ENCODE measurements at regions not wholly inside any gene's neighbourhood (a gene's known extent, or its start where the extent isn't known, plus 50 kb on each side); places are given as distances from the start of the nearest gene placed in this dataset.

DNA sequence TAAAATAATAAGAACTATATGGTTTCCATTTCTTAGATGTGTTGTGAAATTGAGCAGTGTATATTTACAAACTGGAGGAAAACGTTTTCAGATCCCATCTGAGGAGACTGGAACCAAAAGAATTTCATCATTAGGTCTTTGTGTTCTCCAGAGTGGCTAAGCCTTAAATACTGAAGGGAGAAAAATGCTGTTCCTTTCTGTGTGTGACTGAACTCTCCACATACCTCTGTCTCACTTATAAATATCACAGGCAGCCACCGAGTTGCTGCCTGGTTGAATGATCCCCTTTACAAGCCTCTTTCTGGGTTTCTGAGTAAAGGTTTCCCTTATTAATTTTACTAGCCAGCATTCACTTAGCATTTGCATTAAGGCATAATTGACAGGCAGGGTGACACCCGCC is 913.9 kb upstream of the NR2F2 start:
- DNase-seq: no peak

DNA sequence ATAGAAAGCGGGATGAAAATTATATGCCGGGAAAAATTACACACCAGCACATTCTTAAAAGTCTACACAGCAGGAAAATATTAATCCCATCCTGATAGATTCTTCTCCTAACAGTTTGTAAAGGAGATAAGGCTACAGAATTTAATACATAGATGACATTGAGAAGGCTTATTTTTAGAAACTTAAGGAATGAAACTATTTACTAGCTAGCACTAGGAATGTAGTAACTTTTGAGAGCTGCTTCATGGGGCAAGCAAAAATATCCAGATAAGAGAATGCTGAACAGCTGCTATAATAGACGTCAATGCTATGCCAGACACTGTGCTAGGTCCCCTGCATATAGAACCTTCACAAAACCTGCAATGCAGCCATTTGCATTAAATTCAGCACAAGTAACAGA is 912.7 kb upstream of the NR2F2 start:
- no peak for DNase-seq

DNA sequence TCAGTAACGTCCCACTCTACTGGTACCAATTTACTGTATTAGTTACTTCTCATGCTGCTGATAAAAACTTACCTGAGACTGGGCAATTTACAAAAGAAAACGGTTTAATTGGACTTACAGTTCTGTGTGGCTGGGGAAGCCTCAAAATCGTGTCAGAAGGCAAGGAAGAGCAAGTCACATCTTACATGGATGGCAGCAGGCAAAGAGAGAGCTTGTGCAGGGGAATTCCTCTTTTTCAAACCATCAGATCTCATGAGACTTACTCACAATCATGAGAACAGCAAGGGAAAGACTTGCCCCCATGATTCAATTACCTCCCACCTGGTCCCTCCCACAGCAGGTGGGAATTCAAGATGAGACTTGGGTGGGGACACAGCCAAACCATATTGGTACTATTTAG is 908.2 kb upstream of the NR2F2 start:
- DNase-seq: no peak

DNA sequence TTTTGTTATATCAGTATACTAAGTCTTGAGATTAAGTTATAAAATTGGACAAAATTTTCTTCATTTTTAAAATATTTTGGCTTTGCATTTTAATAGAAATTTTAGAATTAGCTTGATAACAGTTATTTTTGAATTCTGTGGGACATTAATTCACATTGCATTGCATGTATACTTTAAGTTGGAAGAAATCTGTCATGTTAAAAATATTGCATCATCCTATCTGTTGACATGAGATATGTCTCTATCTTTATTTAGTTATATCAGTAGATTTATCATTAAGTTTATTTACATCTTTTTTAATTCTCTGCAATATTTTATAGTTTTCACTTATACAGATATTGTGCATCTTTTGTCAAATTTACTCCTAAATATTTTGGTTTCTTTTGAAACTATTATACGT is 904.6 kb upstream of the NR2F2 start:
- no peak for DNase-seq

DNA sequence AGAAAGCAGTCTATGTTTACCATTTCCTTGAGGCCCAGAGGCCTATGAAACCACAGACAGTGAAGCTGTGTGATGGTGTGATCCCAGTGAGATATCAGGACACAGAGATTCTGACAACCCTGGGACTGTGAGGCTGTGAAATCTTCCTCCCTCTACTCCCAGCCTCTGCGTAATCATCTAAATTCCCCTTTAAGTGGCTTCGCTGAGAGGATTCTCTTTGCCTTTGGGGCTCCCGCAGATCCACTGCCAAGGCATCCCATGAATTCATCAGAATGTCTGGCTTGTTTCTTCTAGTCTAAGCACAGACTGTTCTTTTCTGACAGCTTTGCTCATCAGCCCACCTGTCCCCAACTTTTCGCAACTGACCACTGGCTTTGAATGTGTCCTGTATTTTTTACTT is 901.2 kb upstream of the NR2F2 start:
- DNase-seq: no peak

DNA sequence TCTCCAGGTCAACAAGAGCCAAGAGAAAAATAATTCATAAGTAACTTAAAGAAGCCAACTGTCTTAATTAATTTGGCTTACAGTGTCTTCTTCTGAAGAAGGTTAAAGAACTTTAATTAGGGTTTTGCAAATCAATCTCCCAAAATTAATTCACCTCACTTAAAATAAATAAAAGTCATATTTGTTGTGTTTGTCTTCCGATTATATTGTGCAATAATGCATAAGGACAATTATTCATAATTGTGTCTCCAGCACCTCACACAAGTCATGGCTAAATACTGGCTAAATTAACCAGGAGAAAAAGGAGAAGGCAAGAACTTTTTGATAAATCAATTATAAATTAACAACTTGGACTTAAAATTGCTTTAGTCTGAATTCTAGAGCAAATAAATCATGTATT is 899.0 kb upstream of the NR2F2 start:
- no peak for DNase-seq

DNA sequence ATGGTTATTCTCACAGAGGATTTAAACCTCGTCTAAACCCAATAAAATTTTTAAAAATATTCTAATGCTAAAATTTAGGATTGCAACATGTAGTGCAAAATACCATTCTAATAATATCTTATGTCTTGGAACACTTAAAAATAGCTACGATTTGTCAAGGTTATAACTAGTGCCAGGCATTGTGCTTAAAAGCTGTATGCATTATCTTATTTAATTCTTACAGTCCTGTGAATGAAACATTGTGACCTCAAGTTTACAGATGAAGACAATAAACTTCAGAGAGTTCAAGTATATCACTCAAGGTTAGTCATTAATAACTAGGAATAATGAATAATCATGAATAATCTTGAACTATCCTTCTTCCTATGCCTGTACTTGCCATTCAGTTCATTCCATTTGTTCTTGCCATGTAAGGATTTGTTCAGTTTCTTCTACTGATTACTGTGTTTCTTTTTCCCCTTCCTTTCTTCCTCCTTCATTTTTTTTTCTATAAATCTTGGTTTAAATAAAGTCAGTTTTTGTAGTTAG is 897.6 kb upstream of the NR2F2 start:
- DNase-seq: no peak

DNA sequence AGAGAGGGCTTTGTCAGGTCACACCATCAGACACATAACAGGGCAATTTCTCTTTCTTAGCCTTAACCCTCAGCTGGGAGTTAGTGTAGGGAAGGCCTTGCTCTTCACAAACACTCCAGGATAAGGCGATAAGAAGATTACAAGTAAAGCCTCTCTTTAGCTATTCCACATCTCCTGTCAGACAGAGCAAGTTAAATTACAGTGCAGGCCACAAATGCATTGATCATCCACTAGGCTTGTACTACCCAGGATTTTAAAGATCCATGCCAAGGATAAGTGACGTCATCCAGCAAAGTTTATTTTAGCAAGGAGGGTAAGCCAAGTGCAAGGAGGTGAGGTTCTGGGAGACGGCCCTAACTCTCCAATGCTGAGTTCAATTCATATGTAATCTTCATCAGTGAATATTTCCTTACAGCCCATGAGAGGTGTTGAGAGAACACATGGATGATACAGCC is 890.6 kb upstream of the NR2F2 start:
- DNase-seq: no peak

DNA sequence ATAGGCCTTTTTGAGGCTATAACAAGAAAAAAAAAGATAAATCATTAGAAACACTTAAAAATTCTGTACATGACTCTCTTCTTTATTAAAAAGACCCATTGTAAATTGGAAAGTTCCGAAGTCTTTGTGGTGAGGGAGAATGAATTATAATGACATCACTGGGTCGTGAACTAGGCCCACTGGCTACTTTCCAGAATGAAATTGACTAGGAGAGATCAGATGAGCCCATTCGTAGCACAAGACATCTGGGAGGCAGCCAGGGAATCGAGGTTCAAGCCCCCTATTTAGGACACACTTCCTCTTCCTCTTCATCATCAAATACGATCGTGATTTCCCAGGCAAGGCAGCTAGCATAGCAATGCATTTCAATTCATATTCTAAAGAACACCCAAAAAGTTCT is 889.8 kb upstream of the NR2F2 start:
- no peak for DNase-seq

DNA sequence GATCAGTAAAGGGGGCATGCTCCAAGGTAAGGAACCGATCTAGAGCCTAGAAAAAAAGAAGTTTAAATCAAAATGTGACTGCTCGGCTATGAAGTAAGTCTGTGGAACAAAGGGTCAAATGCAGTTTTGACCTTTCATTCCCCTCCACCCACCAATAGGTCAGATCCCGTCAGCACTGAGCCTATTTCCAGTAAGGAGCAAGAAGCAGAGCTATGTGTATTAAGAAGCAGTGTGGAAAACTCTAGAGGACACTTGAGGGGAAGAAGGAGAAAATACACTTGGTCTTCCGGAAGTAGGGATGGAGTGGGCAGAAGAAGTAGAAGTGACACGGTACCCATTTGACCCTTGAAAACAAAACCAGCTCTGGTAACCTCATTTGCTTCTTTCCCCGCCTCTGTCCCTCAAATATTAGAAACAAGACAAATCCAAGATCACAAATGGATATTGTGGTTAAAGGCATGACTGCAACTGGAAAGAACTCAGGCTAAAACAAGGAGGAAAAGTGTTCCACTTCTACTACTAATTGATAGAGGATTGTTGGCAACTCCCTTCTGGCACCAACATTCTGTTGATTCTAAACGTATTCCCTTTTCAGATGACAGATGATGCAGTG is 888.3 kb upstream of the NR2F2 start:
- no peak for DNase-seq

DNA sequence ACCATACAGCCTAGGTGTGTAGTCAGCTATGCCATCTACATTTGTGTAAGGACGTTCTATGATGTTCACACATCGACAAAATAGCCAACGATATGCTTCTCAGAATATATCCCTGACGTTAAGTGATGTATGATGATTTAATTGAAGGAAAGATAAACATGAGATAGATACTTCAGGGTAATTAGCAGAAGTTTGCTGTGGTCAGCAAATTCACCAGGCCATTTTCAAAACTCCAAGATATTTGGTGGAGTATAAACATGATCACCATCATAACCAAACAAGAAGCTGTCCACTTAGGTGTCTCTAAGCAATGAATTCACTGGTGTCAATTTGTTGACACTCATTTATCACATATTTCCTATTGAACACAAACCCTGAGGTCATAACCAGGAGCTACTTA is 885.6 kb upstream of the NR2F2 start:
- no peak for DNase-seq

DNA sequence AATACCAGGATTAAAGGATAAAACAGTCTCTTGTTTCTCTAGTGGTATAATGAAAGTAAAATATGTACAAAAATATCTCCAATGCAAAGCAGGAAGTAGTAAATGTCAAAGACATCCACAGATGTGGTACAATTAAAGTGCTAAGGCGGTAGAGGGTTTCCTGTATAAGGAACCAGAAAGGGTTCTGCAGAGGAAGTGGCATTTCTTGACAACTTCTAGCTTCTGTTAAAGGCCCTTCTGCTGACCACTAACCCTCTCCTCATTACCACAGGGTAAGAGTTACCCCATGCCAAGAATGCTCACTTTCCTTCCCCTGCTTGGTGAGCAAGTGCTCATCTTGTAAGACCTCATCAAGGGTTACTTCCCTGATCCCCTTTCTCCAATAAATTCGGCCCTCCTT is 883.6 kb upstream of the NR2F2 start:
- DNase-seq: no peak

DNA sequence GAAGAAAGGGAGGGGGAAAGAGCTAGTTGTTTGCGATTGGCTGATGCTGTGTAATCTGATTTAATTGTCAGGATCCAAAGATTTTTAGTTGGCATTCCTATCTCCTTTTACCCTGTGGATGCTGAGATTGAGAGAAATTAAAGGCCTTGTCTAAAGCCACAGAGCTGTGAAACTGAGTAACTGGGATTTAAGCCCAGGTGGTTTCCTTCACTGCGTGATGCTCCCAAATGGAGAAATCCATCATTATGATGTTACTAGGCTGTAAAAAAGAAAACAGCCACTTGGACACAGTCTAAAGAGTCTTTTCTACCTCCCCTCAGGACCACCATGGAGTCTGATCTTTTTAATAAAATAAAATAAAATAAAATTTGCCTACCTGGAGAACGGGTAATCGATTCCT is 883.0 kb upstream of the NR2F2 start:
- no peak for DNase-seq

DNA sequence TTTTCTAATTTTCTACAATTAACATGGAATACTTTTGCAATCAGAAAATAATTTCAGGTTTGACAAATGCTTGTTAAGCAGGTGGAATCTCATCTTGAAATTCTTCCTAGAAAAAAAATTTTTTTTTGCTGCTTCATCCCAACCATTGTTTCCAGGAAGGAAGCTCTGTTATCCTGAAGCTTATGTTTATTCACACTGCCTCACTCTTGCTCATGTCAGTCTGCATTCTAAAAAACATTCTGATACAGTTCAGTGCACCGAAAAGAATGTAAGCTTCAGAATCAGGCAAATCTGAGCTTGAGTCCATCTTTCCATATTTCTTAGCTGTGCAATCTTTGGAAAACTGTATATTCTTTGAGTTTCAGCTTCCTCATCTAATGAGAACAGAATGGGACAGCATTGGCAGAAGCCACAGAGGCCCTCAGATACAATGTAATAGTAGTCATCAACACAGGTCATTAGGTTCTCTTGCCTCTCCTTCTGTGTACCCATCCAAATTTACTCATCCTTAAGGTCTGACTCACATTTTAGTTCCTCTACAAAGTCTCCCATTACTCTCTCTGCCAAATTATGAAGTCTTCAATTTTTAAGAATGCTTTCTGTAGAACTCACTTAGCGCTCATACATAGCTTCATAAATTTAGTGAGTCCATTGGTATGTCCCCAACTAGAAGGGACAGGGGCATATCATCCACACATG is 881.8 kb upstream of the NR2F2 start:
- DNase-seq: no peak

DNA sequence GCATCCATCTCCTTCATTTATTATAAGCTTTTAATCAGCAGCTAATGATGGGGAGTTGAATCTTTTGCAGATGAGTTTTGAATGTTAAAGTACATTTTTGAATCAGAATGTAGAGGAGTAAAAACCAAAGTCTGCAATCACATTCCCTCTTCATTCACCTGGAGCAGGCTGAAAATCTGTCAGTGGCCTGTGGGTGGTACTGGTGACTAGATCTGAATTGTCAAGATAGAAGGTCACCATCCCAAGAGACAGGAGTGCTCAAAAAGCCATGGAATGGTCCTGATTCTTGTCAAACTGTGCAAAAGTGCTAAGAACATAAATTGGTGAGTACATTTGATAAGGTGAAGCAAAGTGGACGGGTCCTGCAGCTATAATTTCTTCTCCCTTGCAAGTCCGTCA is 881.3 kb upstream of the NR2F2 start:
- no peak for DNase-seq

DNA sequence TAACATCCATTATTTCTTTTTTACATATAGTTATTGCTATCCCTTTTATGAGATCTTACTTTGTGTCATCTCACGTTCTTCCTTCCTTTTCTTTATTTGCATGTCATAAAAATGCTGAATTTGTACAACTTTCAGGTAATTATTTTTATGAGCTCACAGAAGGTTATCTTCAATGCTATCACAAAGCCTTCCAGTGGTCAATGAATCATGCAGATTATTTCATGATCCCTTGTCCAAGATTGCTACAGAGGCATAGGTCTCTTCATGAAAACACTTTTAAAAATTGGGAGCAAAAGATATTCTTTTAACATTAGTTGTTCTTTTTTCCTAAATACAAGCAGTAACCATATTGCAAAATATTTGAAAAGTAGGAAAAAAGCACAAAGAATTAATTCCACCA is 880.1 kb upstream of the NR2F2 start:
- DNase-seq: no peak

DNA sequence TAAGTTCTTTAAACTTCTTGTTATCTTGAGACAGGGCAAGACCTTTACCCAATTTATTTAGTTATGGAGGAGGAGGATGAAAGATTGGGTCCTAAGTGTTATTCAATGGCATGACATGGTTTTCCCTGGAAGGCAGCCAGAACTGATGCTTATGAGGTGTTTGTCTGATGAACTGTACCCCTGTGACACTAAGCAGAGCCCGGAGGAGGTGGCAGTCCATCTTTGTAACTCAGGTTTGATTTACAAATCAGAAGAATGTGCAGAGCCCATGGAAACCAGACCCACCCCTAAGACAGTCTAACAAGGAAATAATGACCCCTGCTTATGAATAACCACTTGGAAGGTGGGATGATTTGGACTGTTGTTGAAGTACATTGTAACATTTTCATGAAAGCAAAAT is 878.6 kb upstream of the NR2F2 start:
- DNase-seq: no peak

DNA sequence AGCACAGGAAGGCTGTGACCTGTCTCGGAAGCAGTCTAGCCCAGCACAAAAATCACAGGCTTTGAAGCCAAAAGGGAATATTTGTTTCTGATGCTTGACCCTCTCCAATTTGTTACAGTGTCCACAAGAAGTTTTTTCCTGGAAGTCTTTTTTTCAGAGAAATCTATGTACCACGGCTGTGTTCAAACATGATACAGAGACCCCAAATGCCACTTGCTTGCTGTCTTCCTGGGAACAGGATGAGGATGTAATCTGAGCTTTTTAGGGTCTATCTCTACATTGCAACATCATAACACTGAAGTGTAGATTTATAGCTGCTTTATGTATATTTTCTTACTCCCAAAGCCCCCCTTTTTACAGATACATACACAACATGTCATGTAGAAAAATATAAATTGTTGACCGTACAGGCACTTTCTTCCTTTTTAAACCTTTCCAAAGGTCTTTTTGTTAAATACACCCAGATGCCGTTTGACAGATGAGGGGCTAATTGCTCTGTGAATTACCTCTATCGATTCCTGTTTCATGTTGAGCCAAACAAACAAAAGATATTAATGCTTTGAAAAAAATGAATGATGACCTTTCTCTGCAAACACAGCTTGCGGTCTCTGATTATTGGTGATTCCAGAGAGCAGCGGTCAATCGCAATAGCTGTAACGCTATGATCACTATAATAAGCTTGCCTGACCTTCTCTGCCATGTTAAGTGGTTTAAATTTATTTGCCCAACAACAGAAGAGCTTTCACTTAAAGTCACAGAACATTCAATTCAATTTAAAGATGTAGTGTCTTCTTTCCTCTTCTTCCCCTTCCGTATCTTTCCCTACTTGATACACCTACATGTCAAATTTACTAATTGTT is 875.9 kb upstream of the NR2F2 start:
- peak; percentile 53 for DNase-seq

DNA sequence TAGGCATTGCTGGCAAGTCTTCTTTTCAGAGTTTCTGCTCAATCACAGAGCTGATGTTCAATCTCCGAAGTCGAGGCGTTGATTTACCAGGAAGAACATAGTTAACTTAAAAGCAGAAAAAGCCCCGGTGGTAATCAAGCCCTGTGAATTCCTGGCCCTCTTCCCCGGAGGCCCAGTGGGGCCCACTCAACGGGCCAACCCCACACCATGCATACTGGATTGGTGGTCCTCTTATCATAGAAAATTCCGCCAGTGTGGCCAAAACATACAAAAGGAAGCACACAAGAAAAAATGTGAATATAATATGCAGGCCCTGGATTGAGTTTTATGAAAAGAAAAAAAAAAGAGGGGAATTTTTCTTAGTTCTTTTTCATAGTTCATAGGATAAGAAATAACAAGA is 873.0 kb upstream of the NR2F2 start:
- DNase-seq: no peak

DNA sequence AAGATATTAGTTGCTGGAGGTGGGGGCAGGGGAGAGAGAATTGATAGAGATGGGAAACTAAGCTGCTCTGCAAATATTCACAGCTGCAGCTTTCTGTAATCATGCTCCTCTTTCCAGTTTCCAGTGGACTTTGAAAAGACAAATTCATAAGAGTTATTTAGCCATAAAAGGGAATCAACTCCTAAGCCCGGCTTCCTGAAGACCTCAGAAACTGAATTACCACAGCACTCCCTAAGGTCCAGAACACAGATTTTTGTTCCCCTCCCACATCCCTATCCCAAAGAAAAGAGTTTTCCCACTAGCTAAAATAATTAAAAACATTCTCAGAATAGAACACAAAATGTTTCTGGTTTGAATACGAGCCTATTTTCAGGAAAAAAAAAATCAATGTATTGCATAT is 871.8 kb upstream of the NR2F2 start:
- DNase-seq: no peak

DNA sequence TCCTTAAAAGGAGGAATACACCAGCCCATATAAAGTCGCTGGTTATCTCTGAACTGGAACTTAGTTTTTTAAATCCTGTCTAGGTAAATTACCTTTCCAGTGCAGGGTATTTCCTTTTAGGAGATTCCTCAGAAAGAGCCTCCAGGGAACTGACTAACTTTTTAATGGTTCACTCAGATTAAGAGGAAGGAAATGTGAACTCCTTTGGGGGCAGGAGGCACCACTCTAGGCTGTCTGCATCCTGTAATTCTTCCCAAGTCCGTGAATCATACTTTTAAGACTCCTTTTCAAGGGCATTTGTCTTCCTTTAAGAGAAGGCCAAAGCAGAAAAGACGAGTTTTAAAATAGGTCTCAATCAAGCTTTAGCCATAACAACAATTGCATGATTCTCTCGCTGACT is 871.2 kb upstream of the NR2F2 start:
- DNase-seq: no peak

DNA sequence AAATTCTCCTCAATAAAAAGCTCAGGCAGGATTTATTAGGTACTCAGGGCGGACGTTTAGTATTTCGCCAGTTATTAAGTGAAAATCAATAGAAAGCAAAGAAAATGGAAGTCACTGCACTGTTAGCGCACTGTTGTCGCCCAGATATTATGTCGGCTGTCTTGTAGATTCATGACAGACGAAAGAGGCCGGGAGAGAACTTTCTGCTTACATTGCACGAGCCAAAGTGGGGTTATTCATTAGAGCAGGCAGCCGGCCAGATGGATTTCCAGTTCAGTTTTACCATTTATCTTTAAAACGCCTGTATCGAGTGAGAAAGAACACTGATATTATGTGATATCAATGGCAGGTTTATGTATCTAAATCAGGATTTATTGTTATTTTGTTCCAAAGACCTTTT is 866.0 kb upstream of the NR2F2 start:
- no peak for DNase-seq

DNA sequence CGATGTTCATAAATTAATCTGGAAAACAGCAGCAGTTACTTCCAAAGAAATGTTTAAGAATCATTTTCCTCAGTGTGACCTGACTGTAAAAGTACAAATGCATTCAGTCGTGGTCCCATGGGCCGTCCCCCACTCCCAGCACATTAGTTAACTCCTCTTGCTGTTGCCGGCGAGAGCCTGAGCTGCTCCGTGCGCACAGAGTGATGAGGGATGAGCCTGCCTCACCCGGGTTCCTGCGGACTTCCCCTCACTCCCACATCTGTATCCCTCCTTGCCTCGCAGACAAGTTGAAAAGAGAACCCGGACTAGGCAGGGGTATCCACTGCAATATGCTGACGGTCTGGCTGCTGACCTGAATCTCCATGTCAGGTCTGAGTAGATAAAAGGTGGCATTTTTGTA is 861.7 kb upstream of the NR2F2 start:
- DNase-seq: no peak

DNA sequence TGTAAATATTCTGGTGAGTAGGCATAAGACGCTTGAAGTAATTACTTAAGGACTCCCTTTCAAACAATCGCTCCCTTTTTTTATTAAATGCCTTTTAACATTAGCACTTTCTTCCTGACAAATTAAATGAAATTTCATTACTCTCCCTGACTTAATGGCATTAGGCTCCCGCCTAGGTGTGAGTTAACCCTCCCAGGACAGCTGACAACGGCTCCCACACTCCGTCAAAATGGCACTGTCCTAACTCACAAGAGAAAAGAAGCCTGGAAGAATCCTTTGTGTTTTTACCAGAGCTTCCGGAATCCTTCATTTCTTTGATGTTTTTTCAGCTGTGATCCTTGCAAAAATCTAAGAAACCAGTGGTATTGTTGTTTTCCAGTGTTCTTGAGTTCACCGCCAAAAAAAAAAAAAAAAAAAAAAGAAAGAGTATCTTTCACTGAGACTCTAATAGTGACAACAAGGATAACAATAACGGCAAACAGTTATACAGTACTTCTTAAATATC is 861.0 kb upstream of the NR2F2 start:
- DNase-seq: no peak

Data from NCI-H146 (cell line).